Effector memory CD8-positive, alpha-beta T cell (primary cell): ENCODE measurements at regions not wholly inside any gene's neighbourhood (a gene's known extent, or its start where the extent isn't known, plus 50 kb on each side); places are given as distances from the start of the nearest gene placed in this dataset.

ENCODE experiments used
- ATAC-seq: fragments of 150-1000 bp; cut with Tn5 transposase; replicated peaks from 2 replicates; pipeline ENCODE4 v1.10.0; 2021; ENCODE audit warnings: mild to moderate bottlenecking, moderate library complexity
- DNase-seq, 3 experiments: peaks; one replicate each; pipeline ENCODE4 v3.0.0; 2021
- H3K27ac Mint-ChIP-seq, 2 donors: one replicate each; pipeline ENCODE4 v1.8.0; 2022; ENCODE audit warnings: mild to moderate bottlenecking in 2 of 2, mixed read lengths in 2 of 2, moderate library complexity in 2 of 2
- H3K27me3 Mint-ChIP-seq, 2 donors: one replicate each; pipeline ENCODE4 v1.8.0; 2022; ENCODE audit warnings: mixed read lengths in 2 of 2
- H3K36me3 Mint-ChIP-seq: one replicate; pipeline ENCODE4 v1.8.0; 2022; ENCODE audit warnings: mild to moderate bottlenecking, moderate library complexity, mixed read lengths; ENCODE audit not compliant: insufficient read depth
- H3K4me1 Mint-ChIP-seq, 2 donors: one replicate each; pipeline ENCODE4 v1.8.0; 2022; ENCODE audit warnings: low read depth in 2 of 2, mixed read lengths in 2 of 2
- H3K4me3 Mint-ChIP-seq, 2 donors: one replicate each; pipeline ENCODE4 v1.8.0; 2022; ENCODE audit warnings: mild to moderate bottlenecking in 2 of 2, mixed read lengths in 2 of 2, moderate library complexity in 2 of 2
- H3K9me3 Mint-ChIP-seq, 2 donors: one replicate each; pipeline ENCODE4 v1.8.0; 2022; ENCODE audit warnings: mixed read lengths in 2 of 2

DNA sequence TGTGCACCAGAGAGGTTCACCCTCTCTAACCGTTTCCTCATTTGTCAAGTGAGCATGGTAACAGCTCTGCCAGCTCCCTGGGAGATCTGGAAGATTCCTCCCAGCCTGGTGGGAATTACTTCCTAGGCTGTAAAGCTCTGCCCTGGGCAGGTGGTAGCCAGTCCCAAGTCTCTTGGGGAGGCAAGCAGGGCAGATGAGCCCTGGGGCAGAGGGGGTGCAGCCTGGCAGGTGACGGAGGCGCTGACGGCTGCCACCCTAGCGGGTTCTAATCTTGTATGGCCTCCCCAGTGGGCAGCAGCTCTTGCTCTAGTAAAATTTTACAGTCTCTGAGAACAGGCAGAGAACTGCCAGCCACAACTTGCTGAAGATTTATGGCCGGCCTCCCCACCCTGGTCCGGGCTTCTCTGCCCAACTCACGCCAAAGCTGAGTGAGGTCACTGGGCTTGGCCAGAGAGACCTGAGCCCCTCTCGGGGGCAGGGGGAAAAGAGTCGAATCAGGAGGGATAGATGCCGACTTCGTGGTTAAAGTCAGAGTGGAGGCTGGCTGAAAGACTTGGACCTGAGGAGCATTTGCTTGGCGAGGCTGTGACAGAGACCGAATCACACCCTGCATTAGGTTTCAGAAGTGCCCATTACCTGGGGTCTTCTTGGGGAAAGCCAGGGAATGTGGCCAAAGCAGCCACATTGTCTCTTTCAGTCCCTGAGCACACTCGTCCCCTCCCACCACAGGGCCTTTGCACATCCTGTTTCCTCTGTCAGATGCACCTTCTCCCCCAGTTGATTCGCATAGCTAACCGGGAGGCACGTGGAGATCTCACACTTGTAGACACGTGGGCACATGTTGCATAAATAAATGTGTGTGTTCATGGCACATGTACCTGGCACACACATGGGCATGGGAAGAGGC, 188.2 kb downstream of the MN1 start:
- no peak overlapping the region for H3K27ac Mint-ChIP-seq
- no peaks in the 10 kb centered on the region for H3K36me3 Mint-ChIP-seq
- ATAC-seq (no peak), DNase-seq (no peak)
- peaks cover 15 to 63% of the 10 kb centered on the region in 2 donors for H3K27me3 Mint-ChIP-seq
- no peaks in the 10 kb centered on the region for H3K9me3 Mint-ChIP-seq
- H3K4me1 Mint-ChIP-seq, result peaks cover 0 to 4% of the 10 kb centered on the region in 2 donors
- no peak overlapping the region for H3K4me3 Mint-ChIP-seq

GRCh38 chr22:27614006-27614649, 187.4 kb downstream of the MN1 start:
- no peaks in the 10 kb centered on the region for H3K36me3 Mint-ChIP-seq
- no peak overlapping the region for H3K27ac Mint-ChIP-seq
- H3K4me3 Mint-ChIP-seq, result no peak overlapping the region
- ATAC-seq, result no peak
- H3K27me3 Mint-ChIP-seq, result peaks cover 15 to 63% of the 10 kb centered on the region in 2 donors
- H3K9me3 Mint-ChIP-seq, result no peaks in the 10 kb centered on the region
- peaks cover 0 to 4% of the 10 kb centered on the region in 2 donors for H3K4me1 Mint-ChIP-seq
- DNase-seq, result no peak

DNA sequence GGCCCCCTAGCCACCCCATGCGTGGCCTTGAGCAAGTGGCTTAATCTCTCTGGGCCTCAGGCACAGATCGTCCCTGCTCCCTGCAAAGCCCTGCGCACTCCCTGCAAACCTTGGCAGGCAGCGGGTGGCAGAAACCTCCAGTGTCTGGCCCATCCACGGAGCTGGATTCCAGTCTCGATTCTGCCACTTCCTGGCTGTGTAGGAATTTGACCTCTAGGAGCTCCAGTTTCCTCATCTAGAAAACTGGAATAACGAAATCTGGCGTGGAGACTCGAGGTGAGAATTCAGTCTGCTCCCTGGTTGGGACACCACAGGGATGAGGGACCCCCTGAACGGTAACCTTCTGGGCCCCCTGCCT, 186.9 kb downstream of the MN1 start:
- DNase-seq (no peak), ATAC-seq (no peak)
- H3K36me3 Mint-ChIP-seq, result peaks cover 3% of the 10 kb centered on the region
- no peak overlapping the region for H3K27ac Mint-ChIP-seq
- H3K4me3 Mint-ChIP-seq, result no peak overlapping the region
- H3K9me3 Mint-ChIP-seq, result no peaks in the 10 kb centered on the region
- H3K4me1 Mint-ChIP-seq, result peaks cover 0 to 4% of the 10 kb centered on the region in 2 donors
- peaks cover 15 to 63% of the 10 kb centered on the region in 2 donors for H3K27me3 Mint-ChIP-seq

- ATAC-seq, result no peak
- no peak for DNase-seq
- Mint-ChIP-seq H3K9me3 (no peaks in the 10 kb centered on the region), H3K4me3 (no peak overlapping the region), H3K36me3 (peaks cover 3% of the 10 kb centered on the region), H3K4me1 (peaks cover 0 to 4% of the 10 kb centered on the region in 2 donors), H3K27ac (no peak overlapping the region), H3K27me3 (peaks cover 15 to 65% of the 10 kb centered on the region in 2 donors)
These were observed 186.1 kb downstream of the MN1 start for GRCh38 chr22:27615408-27615807.

DNA sequence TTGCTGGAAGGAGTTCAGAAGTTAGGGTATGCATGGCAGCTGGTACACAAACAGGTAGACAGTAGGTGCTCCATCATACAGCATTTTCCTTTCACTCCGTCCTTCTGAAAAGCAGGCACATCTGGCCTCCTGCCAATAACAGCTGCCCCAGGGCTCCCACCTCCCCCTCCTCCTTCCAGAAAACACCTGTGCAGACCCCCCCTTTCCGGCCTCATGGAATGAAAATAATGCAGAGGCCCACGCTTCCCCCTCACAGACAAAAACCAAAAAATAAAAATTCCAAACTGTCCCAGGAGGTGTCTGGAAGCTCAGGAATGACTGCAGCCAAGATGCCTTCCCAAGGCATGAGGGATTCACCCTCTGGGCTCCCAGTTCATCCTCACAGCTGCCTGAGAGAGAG, 185.5 kb downstream of the MN1 start:
- Mint-ChIP-seq H3K9me3 (no peaks in the 10 kb centered on the region), H3K4me3 (no peak overlapping the region), H3K36me3 (peaks cover 3% of the 10 kb centered on the region), H3K27me3 (peaks cover 15 to 71% of the 10 kb centered on the region in 2 donors), H3K27ac (no peak overlapping the region), H3K4me1 (peaks cover 0 to 4% of the 10 kb centered on the region in 2 donors)
- DNase-seq (no peak), ATAC-seq (no peak)

DNA sequence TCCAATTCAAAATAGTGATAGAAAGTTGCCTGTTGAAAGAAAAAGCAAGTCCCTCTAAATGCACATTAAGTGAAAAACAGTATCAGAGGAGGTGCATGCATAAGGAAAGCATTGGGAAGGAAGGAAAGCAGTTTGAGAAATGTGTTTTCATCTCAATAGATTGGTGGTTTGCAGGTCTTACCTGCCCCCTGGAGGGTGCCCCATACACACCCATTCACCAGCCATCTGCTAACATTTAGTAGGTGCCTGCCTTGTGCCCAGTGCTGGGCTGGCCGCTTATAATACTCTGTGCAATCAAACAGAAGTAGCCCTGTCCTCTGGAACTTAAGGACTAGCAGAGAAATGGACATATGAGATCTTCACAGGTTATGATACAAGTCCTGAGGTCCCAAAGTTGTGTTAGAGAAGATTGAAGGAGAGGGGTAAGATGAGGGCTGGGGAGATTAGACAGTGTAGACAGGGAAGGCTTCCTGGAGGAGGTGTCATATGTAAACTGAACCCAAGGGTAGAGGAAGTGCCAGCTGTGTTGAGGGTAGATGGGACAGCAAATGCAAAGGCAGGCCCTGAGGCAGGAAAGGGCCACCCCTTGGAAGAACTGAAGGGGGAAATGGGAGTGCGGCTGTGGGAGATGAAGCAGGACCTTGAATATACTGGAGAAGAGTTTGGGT, 184.2 kb downstream of the MN1 start:
- Mint-ChIP-seq H3K27ac (no peak overlapping the region), H3K9me3 (no peaks in the 10 kb centered on the region), H3K4me1 (peaks cover 0 to 4% of the 10 kb centered on the region in 2 donors), H3K27me3 (peaks cover 13 to 59% of the 10 kb centered on the region in 2 donors), H3K4me3 (no peak overlapping the region), H3K36me3 (peaks cover 3% of the 10 kb centered on the region)
- no peak for ATAC-seq
- no peak for DNase-seq

GRCh38 chr22:27620367-27621154, 181.0 kb downstream of the MN1 start:
- Mint-ChIP-seq H3K9me3 (no peaks in the 10 kb centered on the region), H3K27ac (no peak overlapping the region), H3K27me3 (peaks cover 0 to 27% of the 10 kb centered on the region in 2 donors), H3K36me3 (peaks cover 3% of the 10 kb centered on the region), H3K4me1 (no peaks in the 10 kb centered on the region), H3K4me3 (no peak overlapping the region)
- DNase-seq (no peak), ATAC-seq (no peak)

DNA sequence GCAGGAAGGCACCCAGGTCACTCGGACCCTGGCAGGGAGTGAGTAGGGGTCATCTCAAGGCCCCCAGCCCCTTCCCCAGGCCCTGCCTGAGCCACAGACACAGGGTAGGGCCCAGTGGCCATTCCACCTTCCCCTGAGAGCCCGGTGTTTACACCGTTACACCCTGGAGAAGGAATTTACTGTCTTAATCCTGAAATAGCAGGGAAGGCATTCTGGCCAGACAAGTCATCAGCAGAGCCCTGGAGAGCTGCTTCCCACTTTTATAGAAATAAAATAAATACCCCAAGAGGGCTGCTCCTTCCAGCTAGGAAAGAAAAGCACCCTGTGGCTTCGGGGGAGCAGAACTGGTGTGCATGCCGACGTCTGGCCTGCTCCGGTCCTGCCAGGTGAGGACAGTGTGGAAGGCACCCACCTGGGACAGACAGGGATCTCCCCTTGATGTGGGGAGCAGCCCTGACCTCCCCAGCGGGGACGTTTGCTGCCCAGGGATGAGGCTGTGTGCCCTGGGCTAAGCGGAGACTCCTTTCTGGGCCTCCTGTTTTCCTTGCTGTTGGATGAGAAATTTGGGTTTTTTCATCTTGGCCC, 180.0 kb downstream of the MN1 start:
- DNase-seq, result no peak
- Mint-ChIP-seq H3K4me1 (no peaks in the 10 kb centered on the region), H3K27me3 (peaks cover 0 to 18% of the 10 kb centered on the region in 2 donors), H3K27ac (no peak overlapping the region), H3K9me3 (no peaks in the 10 kb centered on the region), H3K36me3 (peaks cover 3% of the 10 kb centered on the region), H3K4me3 (no peak overlapping the region)
- no peak for ATAC-seq

DNA sequence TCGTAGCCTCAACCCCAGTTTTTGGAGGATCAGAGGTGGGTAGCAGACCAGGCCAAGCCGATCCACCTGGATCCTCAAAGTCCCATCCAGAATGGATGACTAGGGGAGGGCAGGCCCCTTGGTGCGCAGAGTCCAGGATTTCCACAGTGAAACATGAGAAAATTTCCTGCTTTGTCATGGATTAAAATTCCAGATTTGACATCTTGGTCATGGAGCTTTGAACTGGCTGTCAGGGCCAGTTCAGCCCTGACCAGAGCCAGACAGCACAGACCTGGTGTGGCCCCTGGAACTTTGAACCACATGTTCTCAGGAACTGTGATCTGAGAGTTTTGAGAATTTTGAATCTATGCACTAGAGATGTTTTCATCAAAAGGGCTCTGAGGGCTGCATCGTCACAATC, 177.5 kb downstream of the MN1 start:
- no peak overlapping the region for H3K4me3 Mint-ChIP-seq

GRCh38 chr22:27624705-27625104, 176.9 kb downstream of the MN1 start:
- Mint-ChIP-seq H3K27ac (no peak overlapping the region), H3K36me3 (no peaks in the 10 kb centered on the region), H3K4me1 (no peaks in the 10 kb centered on the region), H3K27me3 (peaks cover 0 to 10% of the 10 kb centered on the region in 2 donors), H3K4me3 (no peak overlapping the region), H3K9me3 (no peaks in the 10 kb centered on the region)
- ATAC-seq (no peak), DNase-seq (no peak)

More for the DNA sequence above, 177.5 kb downstream of the MN1 start:
- DNase-seq (no peak), ATAC-seq (no peak)
- no peaks in the 10 kb centered on the region for H3K9me3 Mint-ChIP-seq
- H3K36me3 Mint-ChIP-seq, result peaks cover 3% of the 10 kb centered on the region
- no peaks in the 10 kb centered on the region for H3K4me1 Mint-ChIP-seq
- H3K27me3 Mint-ChIP-seq, result peaks cover 0 to 10% of the 10 kb centered on the region in 2 donors
- H3K27ac Mint-ChIP-seq, result no peak overlapping the region

GRCh38 chr22:27625769-27626674, 175.5 kb downstream of the MN1 start:
- no peak overlapping the region for H3K27ac Mint-ChIP-seq
- ATAC-seq (no peak), DNase-seq (no peak)
- H3K9me3 Mint-ChIP-seq, result no peaks in the 10 kb centered on the region
- H3K4me1 Mint-ChIP-seq, result no peaks in the 10 kb centered on the region
- H3K36me3 Mint-ChIP-seq, result no peaks in the 10 kb centered on the region
- peaks cover 0 to 1% of the 10 kb centered on the region in 2 donors for H3K27me3 Mint-ChIP-seq
- H3K4me3 Mint-ChIP-seq, result no peak overlapping the region
